ENCODE measurements at regions not wholly inside any gene's neighbourhood (a gene's known extent, or its start where the extent isn't known, plus 50 kb on each side); places are given as distances from the start of the nearest gene placed in this dataset.

- TF ChIP-seq ISL1 (CRISPR knock-in tag; IDR thresholded peaks at IDR 0.05) (no peak), ESRRG (CRISPR knock-in tag; IDR thresholded peaks at IDR 0.05) (no peak), GLIS3 (CRISPR knock-in tag; IDR thresholded peaks at IDR 0.05) (no peak), TCF4 (CRISPR knock-in tag; IDR thresholded peaks at IDR 0.05; ENCODE audit: borderline replicate concordance) (no peak), CSDC2 (CRISPR knock-in tag; IDR thresholded peaks at IDR 0.05) (no peak), ZFP3 (CRISPR knock-in tag; IDR thresholded peaks at IDR 0.05) (no peak), TOX (CRISPR knock-in tag; IDR thresholded peaks at IDR 0.05; ENCODE audit: borderline replicate concordance) (no peak), ZNF8 (CRISPR knock-in tag; IDR thresholded peaks at IDR 0.05) (no peak), RARB (CRISPR knock-in tag; IDR thresholded peaks at IDR 0.05) (no peak), ZC3H10 (CRISPR knock-in tag; IDR thresholded peaks at IDR 0.05) (no peak), BACH2 (CRISPR knock-in tag; IDR thresholded peaks at IDR 0.05; ENCODE audit: borderline replicate concordance) (no peak), OSR1 (CRISPR knock-in tag; IDR thresholded peaks at IDR 0.05) (no peak), ZNF565 (CRISPR knock-in tag; conservative IDR thresholded peaks at IDR 0.05; ENCODE audit: low read depth) (no peak), SNAI2 (CRISPR knock-in tag; IDR thresholded peaks at IDR 0.05) (no peak), ARNTL (CRISPR knock-in tag; IDR thresholded peaks at IDR 0.05; ENCODE audit: borderline replicate concordance, low read depth) (no peak)
- TF ChIP-seq, protein P1, sequence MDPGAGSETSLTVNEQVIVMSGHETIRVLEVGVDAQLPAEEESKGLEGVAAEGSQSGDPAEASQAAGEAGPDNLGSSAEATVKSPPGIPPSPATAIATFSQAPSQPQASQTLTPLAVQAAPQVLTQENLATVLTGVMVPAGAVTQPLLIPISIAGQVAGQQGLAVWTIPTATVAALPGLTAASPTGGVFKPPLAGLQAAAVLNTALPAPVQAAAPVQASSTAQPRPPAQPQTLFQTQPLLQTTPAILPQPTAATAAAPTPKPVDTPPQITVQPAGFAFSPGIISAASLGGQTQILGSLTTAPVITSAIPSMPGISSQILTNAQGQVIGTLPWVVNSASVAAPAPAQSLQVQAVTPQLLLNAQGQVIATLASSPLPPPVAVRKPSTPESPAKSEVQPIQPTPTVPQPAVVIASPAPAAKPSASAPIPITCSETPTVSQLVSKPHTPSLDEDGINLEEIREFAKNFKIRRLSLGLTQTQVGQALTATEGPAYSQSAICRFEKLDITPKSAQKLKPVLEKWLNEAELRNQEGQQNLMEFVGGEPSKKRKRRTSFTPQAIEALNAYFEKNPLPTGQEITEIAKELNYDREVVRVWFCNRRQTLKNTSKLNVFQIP (CRISPR knock-in tag; IDR thresholded peaks at IDR 0.05; ENCODE audit: borderline replicate concordance, low read depth), result no peak
- TF ChIP-seq, protein P2, sequence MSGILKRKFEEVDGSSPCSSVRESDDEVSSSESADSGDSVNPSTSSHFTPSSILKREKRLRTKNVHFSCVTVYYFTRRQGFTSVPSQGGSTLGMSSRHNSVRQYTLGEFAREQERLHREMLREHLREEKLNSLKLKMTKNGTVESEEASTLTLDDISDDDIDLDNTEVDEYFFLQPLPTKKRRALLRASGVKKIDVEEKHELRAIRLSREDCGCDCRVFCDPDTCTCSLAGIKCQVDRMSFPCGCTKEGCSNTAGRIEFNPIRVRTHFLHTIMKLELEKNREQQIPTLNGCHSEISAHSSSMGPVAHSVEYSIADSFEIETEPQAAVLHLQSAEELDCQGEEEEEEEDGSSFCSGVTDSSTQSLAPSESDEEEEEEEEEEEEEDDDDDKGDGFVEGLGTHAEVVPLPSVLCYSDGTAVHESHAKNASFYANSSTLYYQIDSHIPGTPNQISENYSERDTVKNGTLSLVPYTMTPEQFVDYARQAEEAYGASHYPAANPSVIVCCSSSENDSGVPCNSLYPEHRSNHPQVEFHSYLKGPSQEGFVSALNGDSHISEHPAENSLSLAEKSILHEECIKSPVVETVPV (CRISPR knock-in tag; IDR thresholded peaks at IDR 0.05), result no peak
- no peak for ATAC-seq
These were observed 914.2 kb downstream of the TBC1D22A start for GRCh38 chr22:47676685-47677084.

- ATAC-seq, result no peak
These were observed 912.1 kb downstream of the TBC1D22A start for GRCh38 chr22:47674600-47674999.

DNA sequence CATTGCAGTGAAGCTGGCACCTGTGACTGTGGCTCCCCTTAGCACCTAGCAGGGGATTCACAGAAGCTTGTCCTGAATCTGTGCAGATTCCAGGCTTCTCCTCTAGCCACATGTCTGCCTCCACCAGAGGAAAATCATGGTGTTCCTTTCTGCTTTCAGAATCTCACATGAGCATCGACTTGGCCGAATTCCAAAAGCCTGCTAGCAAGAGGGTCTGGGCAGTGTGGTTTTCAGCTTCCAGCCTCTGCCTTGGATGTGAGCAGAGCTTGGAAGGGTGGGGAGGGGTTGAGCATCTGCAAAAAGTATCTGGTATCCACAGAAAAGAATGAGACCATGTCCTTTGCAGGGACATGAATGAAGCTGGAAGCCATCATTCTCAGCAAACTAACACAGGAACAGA lies 911.1 kb downstream of the TBC1D22A start:
- ATAC-seq, result no peak
- TF ChIP-seq PATZ1 (CRISPR knock-in tag; IDR thresholded peaks at IDR 0.05; ENCODE audit: borderline replicate concordance) (no peak), CREB5 (CRISPR knock-in tag; IDR thresholded peaks at IDR 0.05; ENCODE audit: low read depth) (no peak), ZC3H10 (CRISPR knock-in tag; IDR thresholded peaks at IDR 0.05) (no peak), CSDC2 (CRISPR knock-in tag; IDR thresholded peaks at IDR 0.05) (no peak), OSR1 (CRISPR knock-in tag; IDR thresholded peaks at IDR 0.05) (no peak), TSHZ2 (CRISPR knock-in tag; IDR thresholded peaks at IDR 0.05) (no peak), TOX (CRISPR knock-in tag; IDR thresholded peaks at IDR 0.05; ENCODE audit: borderline replicate concordance) (no peak), RARB (CRISPR knock-in tag; IDR thresholded peaks at IDR 0.05) (no peak), ZNF565 (CRISPR knock-in tag; conservative IDR thresholded peaks at IDR 0.05; ENCODE audit: low read depth) (no peak), ZFP30 (CRISPR knock-in tag; IDR thresholded peaks at IDR 0.05) (no peak)
- TF ChIP-seq, protein P2 (CRISPR knock-in tag; IDR thresholded peaks at IDR 0.05), result no peak

More at GRCh38 chr22:47674600-47674999, 912.1 kb downstream of the TBC1D22A start:
- no peak for TF ChIP-seq TSHZ2 (CRISPR knock-in tag; IDR thresholded peaks at IDR 0.05)
- no peak for TF ChIP-seq RARB (CRISPR knock-in tag; IDR thresholded peaks at IDR 0.05)
- TF ChIP-seq TOX (CRISPR knock-in tag; IDR thresholded peaks at IDR 0.05; ENCODE audit: borderline replicate concordance), result no peak

Data from SK-N-SH treated with all-trans-retinoic acid at 6 μM for 48 hours (cell line).